GM04504 (cell line): ENCODE measurements at regions not wholly inside any gene's neighbourhood (a gene's known extent, or its start where the extent isn't known, plus 50 kb on each side); places are given as distances from the start of the nearest gene placed in this dataset.
"Not testable (repeated sequence)": the region's sequence is repeated elsewhere in the genome, so short reads cannot be mapped to it uniquely, and the experiment has no call there.

Source experiments
- DNase-seq: peaks from one replicate; pipeline ENCODE4 v3.0.0-alpha.2; 2012; ENCODE audit warnings: low read depth

DNA sequence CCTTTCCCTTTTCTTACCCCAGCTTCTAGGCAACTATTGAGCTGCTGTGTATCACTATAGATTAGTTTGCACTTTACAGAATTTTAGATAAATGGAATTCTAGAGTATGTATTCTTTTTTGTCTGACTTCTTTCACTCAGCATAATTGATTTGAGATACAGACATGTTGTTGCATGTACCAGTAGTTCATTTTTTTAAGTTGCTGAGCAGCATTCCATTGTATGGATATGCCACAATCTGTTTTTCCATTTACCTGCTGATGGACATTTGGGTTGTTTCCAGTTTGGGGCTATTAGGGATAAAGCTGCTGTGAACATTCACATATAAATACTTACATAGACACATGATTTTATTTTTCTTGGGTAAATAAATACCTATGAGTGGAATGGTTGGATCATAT lies 135.7 kb downstream of the IGF1 start:
- no peak for DNase-seq

DNA sequence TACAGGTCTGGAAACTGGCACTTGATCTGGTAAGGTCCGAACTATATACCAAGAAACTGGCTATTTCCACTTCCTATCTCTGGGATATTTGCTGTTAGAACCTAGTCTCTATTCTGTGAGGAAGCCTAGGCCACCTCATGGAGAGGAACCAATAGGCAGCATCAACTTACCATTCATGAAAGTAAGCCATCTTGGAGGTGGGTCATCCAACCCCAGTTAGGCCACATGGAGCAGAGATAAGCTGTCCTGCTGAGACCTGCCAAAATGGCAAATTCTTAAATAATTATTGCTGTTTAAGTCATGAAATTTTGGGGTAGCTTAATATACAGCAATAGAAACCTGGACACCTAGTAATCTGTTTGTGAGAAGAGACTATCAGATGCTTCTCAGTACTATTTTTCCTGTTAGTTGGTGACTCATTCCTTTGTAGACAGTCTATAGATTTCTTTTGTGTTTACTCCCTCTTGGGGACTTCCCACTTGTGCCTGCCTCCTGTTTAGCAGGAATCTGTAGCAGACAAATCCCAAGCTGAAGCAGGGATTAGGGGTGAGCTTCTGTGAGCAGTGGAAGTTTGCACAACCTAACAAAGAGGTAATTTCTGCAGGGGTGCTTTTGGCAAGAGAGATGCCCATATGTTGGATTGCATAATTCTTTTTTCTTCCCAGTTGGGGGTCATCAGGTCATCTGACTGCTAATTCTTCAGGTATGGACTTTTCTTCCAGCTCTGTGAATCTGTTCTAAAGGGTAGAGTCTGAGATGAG lies 136.8 kb downstream of the IGF1 start:
- no peak for DNase-seq

DNA sequence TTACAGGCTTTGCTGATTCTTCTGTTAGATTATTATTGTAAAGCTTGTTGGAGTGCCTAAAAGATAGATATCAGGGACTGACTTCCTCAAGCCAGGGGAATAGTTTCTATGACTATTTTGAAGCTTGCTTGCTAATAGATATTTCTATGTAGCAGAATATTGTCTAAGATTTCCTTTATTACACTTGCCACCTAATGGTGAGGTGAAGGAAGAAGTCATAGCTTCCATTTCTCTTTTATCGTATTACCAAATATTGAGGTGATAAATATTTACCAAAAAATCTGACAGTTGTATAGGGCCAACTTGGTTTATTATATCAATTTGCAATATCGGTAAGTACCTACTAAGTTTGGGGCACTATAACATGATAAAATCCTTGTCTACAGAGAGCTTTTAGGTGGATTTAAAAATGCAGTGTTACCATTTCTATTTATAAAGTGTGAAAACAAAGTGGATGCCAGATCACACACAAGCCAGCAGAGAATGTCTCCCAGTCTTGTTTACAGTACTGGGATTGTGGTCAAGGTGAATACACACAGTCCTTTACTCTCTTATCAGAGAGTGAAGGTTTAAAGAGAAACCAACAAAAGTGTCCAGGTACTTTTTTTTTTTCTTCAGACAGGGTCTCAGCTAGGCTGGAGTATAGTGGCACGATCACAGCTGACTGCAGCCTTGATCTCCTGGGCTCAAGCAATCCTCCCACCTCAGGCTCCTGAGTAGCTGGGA lies 137.9 kb downstream of the IGF1 start:
- no peak for DNase-seq

DNA sequence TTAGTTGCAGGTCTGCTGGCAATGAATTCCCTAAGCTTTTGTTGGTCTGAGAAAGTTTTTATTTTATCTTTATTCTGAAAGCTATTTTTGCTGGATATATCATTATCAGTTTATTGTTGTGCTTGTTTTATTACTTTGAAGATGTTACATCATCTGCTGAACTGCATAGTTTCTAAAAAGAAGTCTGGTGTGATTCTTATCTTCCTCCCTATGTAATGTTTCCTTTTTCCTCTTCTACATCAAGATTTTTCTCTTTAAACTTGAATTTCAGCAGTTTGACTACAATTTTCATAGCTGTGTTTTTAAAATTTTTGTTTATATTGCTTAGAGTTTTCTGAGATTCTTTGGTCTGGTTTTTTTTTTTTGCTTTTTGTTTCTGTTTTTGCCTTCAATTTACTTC lies 137.1 kb upstream of the PMCH start:
- no peak for DNase-seq

DNA sequence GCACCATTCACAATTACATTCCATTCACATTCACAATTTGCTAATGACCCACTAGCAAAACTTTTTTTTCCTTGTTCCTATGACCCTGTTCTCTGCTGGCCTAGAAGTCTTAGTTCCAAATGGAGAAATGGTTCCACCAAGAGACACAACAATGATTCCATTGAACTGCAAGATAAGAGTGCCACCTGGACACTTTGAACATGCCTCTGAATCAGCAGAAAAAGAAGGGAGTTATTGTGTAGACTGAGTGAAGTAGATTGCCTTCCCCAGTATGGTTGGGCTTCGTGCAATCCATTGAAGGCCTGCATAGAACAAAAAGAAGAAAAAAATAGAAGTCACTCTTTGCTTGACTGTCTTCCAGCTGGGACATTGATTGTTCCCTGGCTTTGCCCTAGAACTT lies 133.8 kb upstream of the PMCH start:
- DNase-seq = no peak

DNA sequence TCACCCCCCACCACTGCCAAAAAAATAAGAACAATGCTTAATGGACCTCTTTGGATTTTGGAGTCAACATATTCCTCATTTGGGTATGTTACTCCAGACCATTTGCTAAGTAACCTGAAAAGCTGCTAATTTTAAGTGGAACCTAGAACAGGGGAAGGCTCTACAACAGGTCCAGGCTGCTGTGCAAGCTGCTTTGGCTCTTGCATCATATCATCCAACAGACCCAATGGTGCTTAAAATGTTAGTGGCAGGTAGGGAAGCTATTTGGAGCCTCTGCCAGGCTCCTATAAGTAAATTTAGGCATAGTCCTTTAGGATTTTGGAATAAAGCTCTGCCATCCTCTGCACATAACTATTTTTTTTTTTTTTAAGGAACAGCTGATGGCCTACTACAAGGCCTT lies 132.2 kb upstream of the PMCH start:
- DNase-seq = no peak

DNA sequence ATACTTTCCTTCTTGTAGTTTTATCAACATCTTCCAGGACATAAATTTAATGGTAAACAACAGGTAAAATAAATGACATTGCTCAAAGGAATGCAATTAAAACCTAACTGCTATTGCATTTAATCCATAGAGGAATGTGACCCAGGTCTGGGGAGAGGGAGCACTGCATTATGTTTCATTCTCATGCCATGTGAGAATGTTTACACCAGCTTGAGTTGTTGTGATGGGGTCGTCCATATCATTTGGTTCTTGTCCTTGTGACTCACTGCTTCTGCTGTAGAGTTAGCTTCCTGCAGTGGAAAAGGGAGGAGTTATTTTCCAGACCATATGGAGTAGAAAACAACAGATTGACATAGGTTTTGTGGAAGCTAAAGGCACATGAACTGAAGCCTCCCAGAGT lies 129.3 kb upstream of the PMCH start:
- no peak for DNase-seq

DNA sequence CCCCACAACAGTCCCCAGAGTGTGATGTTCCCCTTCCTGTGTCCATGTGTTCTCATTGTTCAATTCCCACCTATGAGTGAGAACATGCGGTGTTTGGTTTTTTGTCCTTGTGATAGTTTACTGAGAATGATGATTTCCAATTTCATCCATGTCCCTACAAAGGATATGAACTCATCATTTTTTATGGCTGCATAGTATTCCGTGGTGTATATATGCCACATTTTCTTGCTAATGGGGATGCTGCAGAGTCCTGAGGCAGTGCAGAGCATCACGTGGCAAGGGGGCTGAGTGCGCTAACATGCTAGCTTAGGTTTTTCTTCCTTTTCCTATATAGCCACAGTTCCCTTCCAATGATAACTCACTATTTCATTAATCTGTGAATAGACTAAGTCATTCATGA lies 127.5 kb upstream of the PMCH start:
- not testable (repeated sequence) for DNase-seq

DNA sequence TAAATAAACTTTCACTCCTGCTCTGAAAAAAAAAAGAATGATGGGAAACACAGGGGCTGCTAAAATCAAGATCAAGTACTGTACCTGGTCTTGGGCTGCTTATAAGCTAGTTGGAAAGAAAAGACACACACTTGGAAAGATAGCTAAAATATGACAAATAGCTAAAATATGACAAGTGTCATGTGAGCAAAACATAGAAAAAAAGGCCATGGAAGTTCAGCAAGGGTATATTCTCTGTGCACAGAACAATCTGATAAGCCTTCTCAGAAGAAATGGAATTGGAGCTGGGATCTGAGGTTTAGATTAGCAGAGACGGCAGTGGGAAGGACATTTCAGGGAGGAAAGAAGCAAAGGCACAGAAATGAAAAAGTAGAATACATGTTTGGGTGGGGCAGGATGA lies 126.2 kb upstream of the PMCH start:
- DNase-seq = no peak

DNA sequence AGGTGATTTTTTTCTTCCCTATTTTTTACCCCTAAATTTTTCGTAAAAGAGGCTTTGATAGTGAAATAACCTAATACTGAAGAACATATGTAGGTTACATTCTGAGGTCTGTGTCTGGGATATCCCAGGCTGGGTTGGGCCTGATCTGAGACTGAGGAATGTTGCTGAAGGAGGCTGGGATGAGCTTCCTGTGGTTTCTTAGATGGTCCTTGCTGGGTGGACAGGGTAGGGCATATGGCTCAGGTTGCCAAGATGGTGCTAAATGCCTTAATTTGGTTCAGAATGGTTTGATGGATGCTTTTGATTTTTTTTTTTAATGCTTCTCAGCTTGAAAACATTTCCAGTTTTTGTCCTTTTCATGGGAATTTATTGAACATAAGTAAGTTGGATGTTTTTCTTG lies 124.6 kb upstream of the PMCH start:
- no peak for DNase-seq

DNA sequence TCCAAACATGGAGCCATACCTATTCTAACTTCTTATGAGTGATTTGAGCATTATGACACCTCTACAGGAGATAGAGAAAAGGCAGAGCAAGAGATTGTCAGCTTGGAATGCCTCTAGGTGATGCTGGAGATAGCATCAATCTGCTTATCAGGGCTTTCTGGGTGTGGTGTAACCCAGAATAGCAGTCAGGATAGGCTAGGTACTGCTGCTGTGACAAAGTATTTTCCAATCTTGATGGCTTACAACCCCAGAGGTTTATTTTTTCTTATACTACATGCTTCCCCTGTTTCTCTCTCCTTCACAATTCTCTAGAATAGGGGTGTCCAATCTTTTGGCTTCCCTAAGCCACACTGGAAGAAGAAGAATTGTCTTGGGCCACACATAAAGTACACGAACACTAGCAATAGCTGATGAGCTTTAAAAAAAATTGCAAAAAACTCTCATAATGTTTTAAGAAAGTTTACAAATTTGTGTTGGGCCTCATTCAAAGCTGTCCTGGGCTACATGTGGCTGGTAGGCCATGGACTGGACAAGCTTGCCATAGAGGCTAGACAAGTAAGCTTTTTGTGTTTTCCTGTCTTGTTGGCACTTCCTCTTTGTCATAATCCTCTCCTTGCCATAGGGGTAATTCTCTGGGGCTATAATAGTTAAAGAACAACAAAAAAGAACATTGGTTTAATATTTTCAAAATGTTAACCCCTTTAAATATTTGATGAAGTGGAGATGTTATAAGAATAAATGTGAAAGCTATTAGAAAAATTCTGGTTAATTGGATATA lies 123.9 kb upstream of the PMCH start:
- no peak for DNase-seq

DNA sequence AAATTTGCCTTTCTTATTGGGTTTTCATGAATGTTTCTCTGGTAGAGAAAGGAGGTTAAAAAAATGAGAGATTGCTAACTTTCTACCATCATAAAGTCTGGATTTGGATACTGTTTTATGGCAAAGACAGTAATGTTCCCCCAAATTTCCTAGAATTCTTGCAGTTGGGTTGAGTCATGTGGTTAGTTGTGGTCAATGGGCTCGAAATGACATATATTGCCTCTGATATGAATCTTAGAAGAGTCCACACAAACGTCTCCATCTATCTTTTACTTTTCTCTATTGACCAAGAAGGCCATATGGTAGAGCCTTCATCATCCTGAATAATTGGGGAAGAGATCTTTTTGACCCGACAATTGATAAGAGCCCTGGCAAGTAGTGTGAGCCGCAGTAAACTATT lies 119.5 kb upstream of the PMCH start:
- no peak for DNase-seq

DNA sequence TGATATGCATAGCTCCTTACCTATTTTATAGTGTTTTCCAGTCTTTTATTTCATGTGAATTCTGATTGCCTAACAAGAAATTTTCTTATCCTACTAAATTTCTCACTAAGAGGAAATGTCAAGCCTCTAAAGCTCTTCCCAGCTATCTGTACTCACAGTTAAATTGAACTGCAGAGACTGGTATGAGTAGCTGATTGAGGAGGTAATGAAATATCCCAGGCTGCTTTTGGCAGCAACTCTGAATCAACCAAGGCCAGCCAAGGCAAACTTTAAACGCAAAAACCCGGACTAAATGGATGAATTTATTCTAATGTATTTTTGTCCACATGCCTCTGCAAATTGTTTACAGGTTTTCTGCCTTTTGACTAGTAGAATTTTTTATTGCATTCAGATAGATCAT lies 119.1 kb upstream of the PMCH start:
- DNase-seq = no peak

DNA sequence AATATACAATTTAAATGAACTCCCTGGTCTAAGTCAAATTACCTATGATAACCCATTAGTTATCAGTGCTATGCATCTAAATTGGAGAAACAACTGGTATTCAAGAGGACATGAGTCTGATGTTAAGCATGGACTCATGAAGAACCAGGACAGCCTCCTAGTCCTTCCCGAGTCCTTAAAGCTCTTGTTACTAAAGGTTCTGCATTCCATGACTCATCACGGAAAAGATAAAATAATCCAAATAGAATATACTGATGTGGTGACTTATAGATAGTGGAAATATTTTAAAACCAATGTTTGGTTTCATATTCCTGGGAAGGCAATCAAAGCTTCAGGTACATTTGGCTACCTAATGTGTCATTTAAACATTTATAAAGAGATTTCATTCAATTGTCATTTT lies 117.2 kb upstream of the PMCH start:
- DNase-seq = no peak

DNA sequence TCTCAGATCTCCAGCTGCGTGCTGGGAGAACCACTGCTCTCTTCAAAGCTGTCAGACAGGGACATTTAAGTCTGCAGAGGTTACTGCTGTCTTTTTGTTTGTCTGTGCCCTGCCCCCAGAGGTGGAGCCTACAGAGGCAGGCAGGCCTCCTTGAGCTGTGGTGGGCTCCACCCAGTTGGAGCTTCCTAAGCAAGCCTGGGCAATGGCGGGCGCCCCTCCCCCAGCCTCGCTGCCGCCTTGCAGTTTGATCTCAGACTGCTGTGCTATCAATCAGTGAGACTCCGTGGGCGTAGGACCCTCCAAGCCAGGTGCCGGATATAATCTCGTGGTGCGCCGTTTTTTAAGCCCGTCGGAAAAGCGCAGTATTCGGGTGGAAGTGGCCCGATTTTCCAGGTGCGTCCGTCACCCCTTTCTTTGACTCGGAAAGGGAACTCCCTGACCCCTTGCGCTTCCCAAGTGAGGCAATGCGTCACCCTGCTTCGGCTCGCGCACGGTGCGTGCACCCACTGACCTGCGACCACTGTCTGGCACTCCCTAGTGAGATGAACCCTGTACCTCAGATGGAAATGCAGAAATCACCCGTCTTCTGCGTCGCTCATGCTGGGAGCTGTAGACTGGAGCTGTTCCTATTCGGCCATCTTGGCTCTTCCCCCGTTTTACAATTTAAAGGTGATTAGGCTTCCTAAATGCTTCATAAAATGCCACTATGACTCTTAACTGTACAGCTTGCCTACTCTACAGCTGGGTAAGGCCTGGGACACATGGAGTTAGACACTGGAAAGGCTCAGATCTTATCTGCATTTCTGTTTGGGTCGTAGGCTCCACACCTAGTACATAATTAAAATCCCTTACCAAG lies 115.7 kb upstream of the PMCH start:
- DNase-seq = not testable (repeated sequence)

DNA sequence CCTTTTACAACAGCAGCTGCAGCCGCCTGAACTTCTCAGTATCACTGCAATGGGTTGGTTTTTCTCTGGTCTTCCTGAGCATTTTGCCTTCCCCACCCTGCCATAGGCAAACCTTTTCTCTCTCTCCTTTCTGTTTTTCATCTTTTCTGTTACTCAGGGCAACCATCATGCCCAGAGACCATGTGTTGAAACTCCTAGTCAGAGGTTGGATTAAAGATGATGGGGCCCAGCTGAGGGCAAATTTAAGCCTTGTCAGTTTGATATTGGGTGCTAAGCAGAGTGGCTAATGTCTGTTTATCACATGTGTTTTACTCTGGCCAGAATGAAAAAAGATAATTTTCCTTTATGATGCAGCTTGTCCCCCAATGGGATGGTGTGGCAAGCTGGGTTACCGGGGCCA lies 107.9 kb upstream of the PMCH start:
- DNase-seq = no peak

DNA sequence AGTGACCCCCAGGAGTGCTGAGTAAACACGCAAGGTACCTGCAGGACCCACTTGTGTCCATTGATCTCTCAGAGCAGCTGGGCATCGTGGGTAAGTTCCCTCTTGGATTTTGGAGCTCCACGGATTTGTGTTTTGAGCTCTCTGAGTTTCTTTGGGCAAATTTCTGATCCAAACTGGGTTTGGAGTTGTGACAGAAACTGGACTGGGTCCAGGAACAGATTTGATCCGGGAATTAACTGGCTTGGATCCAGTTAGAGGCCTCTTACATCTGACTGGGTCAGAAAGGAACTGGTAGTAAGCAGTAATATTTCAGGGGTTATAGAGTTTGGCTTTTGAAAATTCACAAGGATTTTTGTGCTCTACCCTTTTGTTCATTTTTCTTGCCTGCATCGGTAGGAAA lies 107.0 kb upstream of the PMCH start:
- not testable (repeated sequence) for DNase-seq

DNA sequence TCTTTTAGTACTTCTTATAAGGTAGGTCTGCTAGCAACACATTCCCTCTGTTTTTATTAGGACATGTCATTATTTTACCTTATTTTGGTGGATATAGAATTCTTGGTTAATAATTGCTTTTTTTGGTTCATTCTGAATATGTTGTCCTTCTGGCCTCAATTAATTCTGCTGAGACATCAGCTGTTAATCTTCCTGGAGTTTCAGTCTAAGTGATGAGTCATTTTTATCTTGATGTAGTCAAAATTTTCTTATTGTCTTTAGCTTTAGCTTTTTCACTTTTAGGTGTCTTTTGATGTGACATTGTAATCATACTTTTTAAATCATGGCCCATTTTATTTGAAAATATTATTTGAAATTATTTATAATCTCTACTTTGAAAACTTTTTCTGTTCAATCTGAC lies 104.9 kb upstream of the PMCH start:
- peak; percentile 1 for DNase-seq

DNA sequence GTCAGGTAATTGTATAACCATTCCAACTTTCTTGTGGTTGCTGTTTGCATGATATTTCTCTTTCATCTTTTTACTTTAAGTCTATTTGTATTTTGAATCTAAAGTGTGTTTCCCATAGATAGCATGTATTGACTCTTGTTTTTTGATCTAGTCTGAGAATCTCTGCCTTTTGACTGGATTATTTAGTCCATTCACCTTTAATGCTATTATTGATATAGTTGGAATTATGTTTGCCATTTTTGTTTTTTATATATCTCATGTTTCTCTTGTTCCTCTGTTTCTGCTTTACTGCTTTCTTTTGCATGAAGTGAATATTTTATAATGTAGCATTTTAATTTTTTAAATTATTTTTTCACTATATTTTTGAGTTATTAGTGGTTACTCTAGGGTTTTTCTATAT lies 103.9 kb upstream of the PMCH start:
- no peak for DNase-seq

DNA sequence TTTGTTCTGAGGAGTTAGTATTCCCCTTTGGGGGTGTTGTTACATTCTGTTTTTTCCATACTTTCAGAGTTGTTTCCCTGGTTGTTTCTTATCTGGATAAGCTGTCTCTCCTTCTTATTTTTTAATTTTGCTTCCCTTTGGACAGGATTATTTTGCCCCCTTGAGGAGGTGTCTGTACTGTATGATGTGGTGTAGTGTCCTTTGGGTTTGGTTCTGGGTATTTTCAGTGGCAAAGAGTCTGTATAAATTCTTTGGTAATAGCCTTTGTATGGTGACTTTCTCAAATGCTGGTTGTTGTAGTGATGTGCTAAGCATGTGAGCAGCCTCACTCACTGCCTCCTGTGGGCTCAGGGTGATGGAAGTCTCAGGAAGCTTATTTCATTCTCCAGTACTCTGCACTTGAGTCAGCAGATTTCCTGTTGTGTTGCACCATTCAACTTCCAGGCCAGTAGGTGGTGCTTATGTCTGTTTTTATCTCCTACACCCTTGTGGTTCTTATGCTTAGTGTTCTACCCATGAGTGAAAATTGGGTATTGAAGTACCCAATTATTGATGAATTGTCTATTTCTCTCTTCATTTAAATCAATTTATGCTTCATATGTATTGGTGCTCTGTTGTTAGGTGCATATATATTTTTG lies 103.3 kb upstream of the PMCH start:
- DNase-seq = peak; percentile 6

DNA sequence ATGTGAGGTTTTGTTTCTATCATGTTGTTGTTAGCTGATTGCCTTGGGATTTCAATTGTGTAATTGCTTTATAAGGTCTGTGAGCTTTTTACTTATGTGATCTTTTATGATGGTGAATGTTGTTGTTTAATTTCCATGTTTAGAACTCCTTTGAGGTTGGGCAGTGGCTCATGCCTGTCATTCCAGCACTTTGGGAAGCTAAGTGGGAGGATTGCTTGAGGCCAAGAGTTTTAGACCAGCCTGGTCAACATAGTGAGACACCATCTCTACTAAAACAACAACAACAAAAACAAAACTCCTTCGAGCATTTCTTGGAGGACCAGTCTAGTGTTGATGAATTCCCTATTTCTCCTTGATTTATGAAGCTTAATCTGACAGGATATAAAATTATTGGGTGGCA lies 102.1 kb upstream of the PMCH start:
- no peak for DNase-seq

DNA sequence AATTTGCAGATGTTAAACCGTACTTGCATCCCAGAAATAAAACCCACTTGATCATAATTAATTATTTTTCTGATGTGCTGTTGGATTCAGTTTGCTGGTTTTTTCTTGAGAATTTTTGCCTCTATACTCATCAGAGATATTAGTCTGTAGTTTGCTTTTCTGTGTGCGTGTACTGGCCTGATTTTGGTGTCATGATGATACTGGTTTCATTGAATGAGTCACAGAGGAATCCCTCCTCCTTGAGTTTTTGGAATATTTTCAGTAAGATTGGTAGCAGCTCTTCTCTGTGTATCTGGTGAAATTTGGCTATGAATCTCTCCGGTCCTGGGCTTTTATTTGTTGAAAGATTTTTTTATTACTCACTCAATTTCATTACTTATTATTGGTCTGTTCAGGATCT lies 100.4 kb upstream of the PMCH start:
- DNase-seq = peak; percentile 65
